ENCODE measurements at regions not wholly inside any gene's neighbourhood (a gene's known extent, or its start where the extent isn't known, plus 50 kb on each side); places are given as distances from the start of the nearest gene placed in this dataset.

DNA sequence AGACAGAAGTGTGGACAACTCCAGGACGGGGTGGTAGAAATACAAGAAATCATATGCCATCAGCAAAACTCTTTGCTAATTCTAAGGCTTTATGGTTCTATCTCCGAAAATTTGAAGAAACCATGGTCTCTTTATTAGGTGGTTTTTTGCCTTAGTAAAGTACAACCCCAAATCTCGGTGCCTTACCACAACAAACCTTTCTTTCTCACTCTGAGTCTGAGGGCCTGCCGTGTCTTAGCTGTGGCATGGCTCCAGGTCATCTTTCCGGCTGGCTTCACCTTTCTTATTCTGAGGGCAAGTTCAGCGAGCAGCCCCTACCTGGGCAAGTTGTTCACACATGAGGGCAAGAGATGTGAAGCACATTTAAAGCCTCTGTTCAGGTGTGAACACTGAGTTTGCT, 280.6 kb downstream of the TTLL7 start:
- DNase-seq = no peak

DNA sequence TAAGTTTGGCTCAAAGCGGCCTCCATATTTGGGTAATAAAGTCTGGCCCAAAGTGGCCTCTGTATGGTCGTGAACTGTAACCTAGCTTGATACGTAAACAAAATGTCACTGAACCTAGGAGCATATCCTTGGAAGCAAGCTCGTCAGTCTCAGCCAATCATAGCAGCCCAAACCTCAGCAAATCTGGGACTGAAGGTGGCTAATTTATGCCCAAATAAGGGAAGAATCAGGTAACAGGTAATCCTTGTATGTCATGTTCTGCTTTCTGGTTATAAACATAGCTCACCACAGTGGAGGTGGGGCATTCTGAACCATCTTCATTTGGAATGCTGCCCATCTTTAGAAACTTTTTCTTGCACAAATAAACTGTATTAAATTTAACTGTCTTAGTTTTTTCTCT, 281.1 kb downstream of the TTLL7 start:
- no peak for DNase-seq

DNA sequence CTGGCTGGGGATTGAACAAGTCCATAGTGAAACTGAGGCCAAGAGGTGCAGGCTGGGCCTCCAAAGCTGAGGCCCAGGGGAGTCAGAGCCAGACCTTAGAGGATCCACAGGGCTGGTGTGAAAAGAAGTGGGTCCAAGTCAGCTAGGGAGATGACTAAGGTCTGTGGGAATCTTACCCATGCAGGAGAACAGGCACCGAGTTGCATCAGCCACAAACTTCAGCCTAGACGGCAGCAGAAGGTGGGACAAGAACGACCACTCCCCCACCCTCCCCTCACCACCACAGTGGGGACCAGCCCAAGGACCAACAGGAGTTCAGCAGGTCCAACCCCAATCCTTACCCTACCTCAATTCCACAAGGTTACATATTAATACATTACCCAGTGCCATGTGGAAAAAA, 282.3 kb downstream of the TTLL7 start:
- DNase-seq = no peak

DNA sequence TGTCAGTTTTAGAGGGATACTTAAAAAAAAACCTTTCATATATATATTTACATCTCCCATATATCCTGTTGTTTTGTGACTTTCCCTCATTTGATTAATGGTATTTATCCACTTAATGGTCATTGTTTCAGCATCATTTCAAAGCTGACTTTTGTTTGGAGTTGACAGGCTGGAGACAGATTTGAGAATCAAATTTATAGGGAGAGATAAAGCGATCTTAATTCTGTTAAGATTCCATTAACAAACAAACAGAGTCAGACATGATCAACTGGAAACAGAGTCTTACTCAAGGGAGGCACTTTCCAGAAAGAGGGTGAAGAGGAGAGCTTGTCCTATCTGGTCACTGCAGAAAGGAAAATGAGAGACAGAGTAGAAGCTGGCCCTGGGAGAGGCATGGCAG, 283.4 kb downstream of the TTLL7 start:
- no peak for DNase-seq

GRCh38 chr1:83709662-83710061, 289.3 kb downstream of the TTLL7 start:
- no peak for DNase-seq

DNA sequence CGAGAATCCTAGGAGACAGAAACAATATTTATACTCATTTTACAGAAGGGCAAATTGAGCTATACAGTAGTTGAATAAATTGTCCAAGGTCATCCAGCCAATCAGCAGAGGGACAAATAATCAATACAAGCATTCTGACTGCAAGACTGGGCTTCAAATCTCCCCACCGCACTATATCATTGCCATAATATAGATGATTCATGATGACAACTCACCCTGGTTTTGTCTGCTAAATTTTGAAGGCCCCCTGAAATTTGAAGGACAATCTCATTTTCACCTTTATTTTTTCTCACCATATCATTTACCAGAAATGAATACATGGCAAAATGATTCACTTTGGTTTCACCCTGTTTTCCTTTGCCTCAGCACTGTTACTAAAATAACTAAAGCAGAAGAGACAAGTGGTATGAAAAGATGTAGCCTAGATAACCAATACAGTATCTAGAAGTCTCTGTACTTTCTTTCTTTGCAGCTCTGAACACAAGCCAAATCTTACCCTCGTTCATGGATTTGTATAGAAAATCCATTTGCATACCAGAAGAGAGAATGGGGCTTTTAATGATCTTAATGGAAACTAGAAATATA, 292.5 kb downstream of the TTLL7 start:
- DNase-seq = no peak

GRCh38 chr1:83705091-83705490, 293.8 kb downstream of the TTLL7 start:
- no peak for DNase-seq

GRCh38 chr1:83704350-83704749, 294.6 kb downstream of the TTLL7 start:
- DNase-seq = no peak

DNA sequence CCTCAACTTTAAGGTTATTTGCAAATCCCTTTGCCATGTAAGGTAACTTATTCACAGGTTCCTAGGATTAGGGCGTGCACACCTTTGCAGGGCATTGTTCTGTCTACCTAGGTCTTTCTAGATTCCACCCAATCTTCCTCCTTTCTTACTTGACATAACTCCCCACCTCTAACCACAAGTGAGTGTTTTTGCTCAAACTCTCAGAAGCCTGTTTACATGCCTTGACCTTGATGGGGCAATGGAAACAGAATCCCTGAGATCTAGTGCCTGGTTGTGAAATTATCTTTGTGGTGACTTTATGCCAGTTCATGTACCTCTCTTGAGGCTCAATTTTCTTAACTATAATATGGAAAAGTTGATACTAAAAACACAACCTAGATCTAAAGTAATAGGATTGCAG, 296.6 kb downstream of the TTLL7 start:
- no peak for DNase-seq

GRCh38 chr1:83701355-83701754, 297.6 kb downstream of the TTLL7 start:
- no peak for DNase-seq

DNA sequence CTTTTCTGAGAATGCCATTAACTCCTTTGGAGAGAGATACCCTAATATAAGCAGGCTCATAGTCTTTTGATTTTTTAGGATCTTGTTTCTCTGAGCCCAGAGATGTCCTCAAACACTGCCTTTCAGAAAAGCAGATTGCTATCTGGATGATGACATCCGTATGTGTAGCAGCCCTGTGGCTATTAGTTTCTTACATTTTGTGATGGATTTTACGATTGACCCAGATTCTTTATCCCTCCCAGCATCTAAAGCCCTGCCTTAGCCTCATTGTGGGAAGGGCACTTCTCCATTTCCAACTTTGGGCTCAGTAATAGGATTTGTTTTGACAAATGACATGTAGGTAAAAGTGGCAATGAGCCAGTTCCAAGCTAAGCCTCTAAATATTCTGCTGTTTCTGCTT, 300.3 kb downstream of the TTLL7 start:
- no peak for DNase-seq

- DNase-seq = no peak
Observed at GRCh38 chr1:83697961-83698360, 301.0 kb downstream of the TTLL7 start.

- DNase-seq = no peak
Observed at GRCh38 chr1:83697220-83697619, 301.7 kb downstream of the TTLL7 start.

GRCh38 chr1:83694449-83694848, 304.5 kb downstream of the TTLL7 start:
- no peak for DNase-seq

GRCh38 chr1:83693427-83694126, 305.4 kb downstream of the TTLL7 start:
- peak; percentile 5 for DNase-seq

GRCh38 chr1:83692524-83693381, 306.2 kb downstream of the TTLL7 start:
- peak; percentile 21 for DNase-seq

GRCh38 chr1:83691953-83692500, 306.9 kb downstream of the TTLL7 start:
- peak; percentile 57 for DNase-seq

- DNase-seq = no peak
Observed at GRCh38 chr1:83689921-83690868, 308.7 kb downstream of the TTLL7 start.

DNA sequence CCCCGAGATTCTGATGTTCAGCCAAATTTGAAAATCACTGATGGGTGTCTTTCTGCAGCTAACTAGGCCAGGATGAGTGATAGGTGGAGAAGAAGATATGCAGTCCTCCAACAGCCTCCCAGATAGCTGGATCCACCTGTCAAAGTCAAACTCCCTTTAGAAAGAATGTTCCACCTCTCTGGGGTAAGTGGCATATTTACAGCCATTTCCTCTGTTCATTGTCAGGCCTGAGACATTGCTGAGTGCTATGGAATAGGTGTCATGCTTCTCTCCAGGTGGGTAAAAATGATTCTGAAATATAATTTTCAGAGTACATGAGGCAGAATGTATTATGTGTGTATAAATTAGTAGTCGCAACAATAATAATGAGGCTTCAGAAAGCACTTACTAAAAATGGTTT, 316.8 kb downstream of the TTLL7 start:
- no peak for DNase-seq

DNA sequence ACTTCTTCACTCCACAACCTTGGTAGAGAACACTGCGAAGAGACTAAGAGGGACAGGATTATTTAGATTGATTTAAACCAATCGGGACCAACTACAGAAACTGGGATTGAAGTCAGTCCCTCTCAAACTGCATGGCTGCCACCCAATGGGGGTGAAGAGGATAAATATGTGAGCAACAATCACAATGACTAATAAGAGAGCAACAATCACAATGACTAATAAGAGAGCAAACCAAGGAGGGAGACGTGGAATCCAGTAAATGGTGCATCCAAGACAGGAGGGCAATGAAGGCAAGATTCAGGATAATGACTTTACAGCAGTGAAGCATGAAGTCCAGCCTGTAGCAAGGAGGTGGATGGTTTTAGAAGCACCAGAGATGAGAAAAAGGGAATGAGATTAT, 322.8 kb downstream of the TTLL7 start:
- no peak for DNase-seq

DNA sequence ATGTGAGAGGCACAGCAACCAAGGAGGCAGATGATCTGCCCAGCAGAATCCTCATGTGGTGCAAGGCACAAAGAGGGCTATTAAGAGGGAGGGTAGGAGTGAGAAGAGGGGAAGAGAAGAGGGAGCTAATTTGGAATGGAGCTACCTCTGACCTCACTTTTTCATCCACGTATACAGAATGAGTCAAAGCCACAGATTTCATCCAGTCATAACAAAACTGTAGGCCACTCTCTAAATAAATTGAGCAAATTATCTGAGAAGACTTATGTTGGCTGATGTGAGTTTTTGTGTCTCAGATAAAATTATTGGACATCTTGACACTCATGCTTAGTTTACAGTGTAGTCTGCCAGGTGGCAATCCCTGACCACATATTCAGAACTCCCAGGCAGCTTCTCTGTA, 325.6 kb downstream of the TTLL7 start:
- no peak for DNase-seq

GRCh38 chr1:83671586-83671985, 327.3 kb downstream of the TTLL7 start:
- no peak for DNase-seq

Measured in NCI-H524 treated with DMSO at 0.1 percent for 48 hours (cell line).